22Rv1 (cell line): ENCODE measurements at regions not wholly inside any gene's neighbourhood (a gene's known extent, or its start where the extent isn't known, plus 50 kb on each side); places are given as distances from the start of the nearest gene placed in this dataset.

Source experiments
- H3K27ac ChIP-seq: fragments of 450-650 bp; 2 replicates; pipeline ENCODE4 v1.5.1; 2017
- CTCF ChIP-seq: fragments of 450-650 bp; IDR thresholded peaks from 2 replicates; pipeline ENCODE4 v1.5.1; 2017; ENCODE audit warnings: mild to moderate bottlenecking
- ZFX ChIP-seq: fragments of 450-650 bp; IDR thresholded peaks from 2 replicates; pipeline ENCODE4 v1.6.1; 2017; ENCODE audit warnings: antibody characterized with exemption, borderline replicate concordance

DNA sequence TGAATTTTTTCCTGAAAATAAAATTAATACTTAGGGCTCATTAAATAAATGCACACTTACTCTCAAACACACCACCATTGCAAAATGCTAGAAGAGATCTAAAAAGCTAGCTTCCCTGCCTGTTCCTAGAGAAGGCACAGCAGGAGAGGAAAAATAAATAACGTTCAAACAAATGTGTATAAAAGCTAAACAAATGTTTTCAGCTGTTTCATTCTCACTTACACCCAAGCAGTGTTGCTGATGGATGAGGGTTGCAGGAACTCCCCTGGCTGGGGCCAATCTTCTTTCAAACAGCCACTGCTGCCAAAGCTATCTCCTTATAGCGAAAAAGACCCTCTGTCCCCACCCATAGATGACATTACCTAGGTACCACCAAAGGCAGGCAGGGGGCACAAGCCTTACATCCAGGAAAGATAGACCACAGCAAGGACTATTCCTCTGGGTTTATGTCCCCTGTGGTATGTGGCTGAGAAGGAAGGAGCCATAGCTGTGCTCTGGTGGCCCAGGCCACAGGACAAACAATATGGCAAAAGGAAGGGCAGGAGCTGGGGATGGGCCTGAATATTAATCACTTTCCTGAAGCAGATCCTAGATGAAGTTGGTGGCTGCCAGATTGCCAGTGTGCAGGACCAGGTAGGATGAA, 214.6 kb downstream of the TTC32 start:
- no peak for TF ChIP-seq ZFX
- no peak for TF ChIP-seq CTCF
- H3K27ac ChIP-seq = no peak overlapping the region

- TF ChIP-seq ZFX (no peak), CTCF (no peak)
- no peak overlapping the region for H3K27ac ChIP-seq
Measured at GRCh38 chr2:19686439-19686838, 215.3 kb downstream of the TTC32 start.

DNA sequence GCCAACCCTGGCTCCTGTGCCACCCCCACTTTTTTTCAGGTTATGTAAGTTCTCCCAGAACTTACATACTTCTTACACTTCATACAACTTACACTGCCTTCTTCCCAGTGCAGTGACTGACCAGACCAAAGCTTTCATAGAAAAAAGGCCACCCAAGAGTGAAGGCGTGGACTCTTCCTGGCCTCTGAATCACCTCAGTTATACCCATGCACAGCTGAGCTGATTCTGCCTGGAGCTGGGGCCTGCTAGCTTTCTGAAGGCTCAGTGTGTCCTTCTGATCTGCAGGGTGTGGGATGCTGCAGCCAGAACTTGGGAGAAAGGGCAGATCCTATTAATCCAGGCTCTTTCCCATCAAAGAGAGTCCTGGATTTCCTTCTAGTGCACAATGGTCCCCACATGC, 216.1 kb downstream of the TTC32 start:
- TF ChIP-seq CTCF = no peak
- no peak for TF ChIP-seq ZFX
- no peak overlapping the region for H3K27ac ChIP-seq

DNA sequence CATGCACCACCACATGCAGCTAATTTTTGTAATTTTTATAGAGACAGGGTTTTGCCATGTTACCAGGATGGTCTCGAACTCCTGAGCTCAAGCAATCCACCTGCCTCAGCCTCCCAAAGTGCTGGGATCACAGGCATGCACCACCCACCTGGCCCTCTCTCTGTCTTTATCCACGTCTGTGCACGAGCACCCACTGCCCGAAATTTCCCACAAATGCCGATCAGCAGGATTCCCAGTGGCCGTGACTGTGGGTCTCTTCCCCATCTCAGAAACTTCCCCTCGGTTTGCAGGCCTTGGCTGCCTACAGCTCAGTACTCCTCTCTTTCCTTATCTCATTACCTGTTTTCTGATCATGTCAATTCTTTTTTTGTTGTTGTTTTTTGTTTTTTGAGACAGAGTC, 217.3 kb downstream of the TTC32 start:
- no peak overlapping the region for H3K27ac ChIP-seq
- TF ChIP-seq ZFX = no peak
- TF ChIP-seq CTCF = no peak

- TF ChIP-seq CTCF = no peak
- TF ChIP-seq ZFX = no peak
- peak overlapping the region; percentile 81 for H3K27ac ChIP-seq
Measured at GRCh38 chr2:19683556-19683955, 218.2 kb downstream of the TTC32 start.

DNA sequence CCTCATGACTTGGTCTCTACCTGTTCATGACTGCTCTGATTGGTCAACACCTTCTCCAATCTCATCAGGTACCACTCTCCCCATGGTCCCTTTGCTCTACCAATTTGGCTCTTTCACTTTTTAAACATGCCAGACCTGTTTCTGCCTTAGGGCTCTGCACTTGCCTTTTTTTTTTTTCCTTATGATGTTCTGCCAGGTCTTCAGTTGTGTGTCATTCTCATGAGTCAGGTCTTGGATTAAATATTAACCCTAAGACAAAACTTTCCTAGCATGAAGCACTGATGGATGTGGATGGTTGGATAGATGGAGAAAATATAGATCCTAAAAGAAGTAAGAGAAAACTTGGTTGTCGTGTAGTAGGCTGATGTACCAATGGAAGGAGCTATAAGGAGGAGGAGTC, 219.3 kb downstream of the TTC32 start:
- TF ChIP-seq ZFX (no peak), CTCF (no peak)
- H3K27ac ChIP-seq = peak overlapping the region; percentile 81

DNA sequence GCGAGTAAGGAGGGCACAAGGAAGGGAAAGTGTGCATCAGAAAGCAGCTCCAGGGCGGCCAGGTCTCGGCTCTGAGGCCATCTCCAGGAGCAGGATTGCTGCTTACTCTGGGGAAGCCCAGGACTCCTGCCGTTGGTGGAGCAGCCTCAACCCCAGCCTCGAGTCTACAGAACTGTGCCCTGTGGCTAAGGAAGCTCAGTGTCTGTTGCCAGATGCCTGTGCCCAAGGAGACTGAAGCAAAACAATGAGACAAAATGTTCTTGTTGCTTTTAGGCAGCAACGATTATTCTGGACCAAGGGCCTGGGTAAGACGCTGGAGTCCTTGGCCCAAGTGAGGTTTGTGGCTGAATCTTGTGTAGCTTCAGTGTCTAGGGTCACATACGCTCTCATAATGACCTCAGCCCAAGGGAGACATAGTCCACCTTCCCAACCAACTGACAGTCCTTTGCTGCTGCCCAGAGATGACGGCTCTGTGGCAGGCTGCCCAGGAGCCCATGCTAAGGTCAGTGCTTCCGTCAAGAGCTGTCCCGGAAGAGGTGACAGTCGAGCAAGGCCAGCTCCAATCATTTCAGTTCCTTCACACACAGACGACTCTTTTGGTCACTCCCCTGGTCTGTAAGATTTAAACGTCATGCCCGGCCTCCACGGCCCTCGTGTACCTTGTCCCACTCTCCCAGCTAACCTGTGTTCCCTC, 223.8 kb downstream of the TTC32 start:
- no peak overlapping the region for H3K27ac ChIP-seq
- TF ChIP-seq CTCF = no peak
- TF ChIP-seq ZFX = no peak
